NCI-H2227 (cell line): ENCODE measurements at regions not wholly inside any gene's neighbourhood (a gene's known extent, or its start where the extent isn't known, plus 50 kb on each side); places are given as distances from the start of the nearest gene placed in this dataset.
"Not testable (repeated sequence)": the region's sequence is repeated elsewhere in the genome, so short reads cannot be mapped to it uniquely, and the experiment has no call there.

Source experiments
- DNase-seq: peaks from one replicate; lab custom pipeline; 2025; ENCODE audit not compliant: unreplicated experiment; lab: John Stamatoyannopoulos, UW

DNA sequence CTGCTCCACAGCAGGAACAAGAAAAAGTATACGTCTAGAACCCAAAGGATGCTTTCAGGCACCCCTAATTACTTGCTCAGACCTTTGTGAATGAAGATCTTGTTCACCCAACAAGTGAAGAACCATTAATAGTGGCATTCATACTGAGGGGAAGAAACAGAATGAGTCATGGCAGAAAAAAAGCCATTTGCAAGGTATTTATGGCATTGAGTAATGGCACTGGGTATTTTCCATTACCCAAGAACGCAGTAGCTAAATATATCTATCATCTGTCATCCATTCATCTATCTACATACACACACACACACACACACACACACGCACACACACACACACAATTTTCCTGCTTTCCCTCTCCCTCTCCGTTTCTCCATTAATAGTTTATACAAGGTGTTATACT, 56.4 kb upstream of the XIRP2 start:
- no peak for DNase-seq

- no peak for DNase-seq
Measured at GRCh38 chr2:166825914-166826313, 62.4 kb upstream of the XIRP2 start.

DNA sequence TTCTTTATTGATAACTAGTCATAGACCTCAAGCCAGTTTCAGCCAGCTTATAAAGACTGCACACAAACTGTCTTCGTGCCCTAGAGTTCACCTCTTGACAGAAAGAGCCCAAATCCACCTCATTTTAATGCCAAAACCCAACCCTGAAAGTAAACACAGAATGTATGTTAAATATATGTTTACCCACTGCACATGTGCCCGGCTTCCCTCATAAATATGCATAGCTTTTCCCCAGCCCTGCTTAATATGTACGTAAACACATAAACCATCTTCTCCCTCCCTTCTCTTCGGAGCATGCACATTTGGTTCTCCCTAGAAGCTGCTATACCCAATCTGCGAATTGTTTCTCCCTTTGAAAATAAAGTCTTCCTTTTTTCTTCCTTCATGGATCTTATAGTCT, 73.9 kb upstream of the XIRP2 start:
- DNase-seq: no peak

DNA sequence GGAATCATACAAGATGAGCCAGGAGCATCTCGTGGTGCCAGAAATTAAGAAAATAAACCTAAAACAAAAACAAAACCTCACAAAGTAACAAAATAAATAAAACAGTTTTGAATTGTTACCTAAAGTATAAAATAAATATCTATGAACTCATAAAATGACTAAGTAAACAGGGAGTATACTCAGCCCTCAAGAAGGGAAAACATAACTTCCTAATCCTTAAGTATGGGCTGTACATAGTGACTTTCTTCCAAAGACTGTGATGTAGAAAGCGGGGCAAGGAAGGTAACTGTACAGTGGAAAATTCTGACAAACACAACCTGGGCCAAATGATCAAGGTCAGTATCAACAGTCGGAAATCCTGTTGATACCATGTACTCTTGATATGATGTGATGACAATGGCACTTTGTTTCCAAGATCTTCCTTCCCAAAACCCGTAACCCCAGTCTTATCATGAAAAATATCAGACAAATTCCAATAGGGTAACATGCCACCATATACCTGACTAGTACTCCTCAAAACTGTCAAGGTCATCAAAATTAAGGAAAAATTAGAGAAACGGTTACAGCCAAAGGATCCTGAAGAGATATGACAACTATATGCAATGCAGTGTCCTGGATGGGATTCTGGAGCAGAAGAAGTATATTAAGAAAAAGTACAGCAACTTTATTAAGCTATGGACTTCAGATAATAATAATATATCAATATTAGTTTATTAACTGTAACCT, 76.0 kb upstream of the XIRP2 start:
- no peak for DNase-seq

- no peak for DNase-seq
Measured at GRCh38 chr2:166805753-166806152, 82.5 kb upstream of the XIRP2 start.

- no peak for DNase-seq
Measured at GRCh38 chr2:166803373-166804000, 84.8 kb upstream of the XIRP2 start.

DNA sequence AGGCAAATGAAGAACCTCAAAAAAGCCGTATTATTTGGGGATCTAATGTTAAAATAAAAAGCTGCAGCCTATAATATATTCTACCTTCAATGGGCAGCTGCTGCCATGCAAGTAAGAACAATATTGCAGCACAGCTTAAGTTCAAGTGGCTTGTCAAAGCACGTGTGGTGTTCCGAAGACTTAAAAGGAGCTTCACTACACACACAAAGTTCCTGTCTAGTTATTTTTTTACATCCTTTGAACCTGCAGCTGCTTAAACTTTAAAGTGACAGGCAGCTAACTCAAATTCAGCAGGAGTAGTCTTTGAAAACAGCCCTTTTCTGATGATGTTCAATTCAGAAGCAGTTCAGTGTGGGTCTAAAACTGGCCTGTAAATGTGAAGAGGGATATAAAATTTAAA, 85.8 kb upstream of the XIRP2 start:
- no peak for DNase-seq

DNA sequence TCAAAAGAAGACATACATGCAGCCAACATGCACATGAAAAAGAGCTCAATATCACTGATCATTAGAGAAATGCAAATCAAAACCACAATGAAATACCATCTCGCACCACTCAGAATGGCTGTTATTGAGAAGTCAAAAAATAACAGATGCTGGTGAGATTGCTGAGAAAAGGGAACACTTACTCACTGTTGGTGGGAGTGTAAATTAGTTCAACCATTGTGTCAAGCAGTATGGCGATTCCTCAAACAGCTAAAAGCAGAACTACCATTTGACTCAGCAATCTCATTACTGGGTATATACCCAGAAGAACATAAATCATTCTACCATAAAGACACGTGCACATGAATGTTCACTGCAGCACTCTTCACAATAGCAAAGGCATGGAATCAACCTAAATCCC, 95.5 kb upstream of the XIRP2 start:
- no peak for DNase-seq

DNA sequence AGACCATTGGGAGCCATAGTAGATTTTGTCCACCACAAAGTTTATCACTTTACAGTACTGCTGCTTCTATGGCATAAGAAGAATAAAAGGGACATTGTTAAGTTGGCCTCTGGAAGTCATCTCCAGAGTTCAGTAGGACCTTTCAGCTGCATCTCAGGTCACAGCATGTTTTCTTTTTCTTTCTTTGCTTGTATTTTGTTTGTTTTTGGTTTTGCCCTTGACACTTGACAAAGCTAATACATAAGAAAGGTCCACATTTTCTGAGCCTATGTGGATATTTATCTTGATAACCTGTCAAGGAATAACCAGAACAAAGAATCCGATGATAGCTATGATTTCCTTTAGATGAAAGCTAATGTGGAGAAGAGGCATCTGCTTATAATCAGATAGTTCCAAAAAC, 101.6 kb upstream of the XIRP2 start:
- DNase-seq: no peak

- no peak for DNase-seq
Measured at GRCh38 chr2:166784296-166784946, 103.9 kb upstream of the XIRP2 start.

- DNase-seq: no peak
Measured at GRCh38 chr2:166775176-166775575, 113.1 kb upstream of the XIRP2 start.

DNA sequence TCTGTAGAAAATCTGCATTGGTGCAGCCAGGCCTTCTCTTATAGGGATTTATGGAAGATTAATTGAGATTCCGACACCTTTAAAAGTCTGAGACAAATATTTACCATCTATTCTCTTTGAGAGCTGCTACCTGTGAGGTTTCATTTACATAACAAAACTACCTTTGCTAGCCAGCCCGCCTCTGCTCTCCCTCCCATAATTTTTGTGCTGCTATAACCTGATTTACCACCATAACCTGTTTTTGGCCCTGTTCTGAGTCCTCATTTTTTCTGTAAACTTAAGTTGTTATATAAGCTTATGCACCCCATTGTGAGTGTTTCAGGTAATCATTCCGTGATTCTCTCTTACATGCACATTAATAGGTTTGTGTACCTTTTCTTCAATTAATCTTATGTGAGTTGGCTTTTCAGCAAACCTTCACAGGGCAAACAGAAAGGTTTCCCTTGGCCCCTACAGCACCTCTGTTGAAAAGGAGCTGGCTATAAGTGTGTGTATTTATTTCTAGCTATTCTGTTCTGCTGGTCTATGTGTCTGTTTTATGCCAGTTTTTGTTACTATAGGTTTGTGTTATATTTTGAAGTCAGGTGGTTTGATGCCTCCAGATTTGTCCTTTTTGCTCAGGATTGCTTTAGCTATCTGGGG, 114.9 kb upstream of the XIRP2 start:
- no peak for DNase-seq

DNA sequence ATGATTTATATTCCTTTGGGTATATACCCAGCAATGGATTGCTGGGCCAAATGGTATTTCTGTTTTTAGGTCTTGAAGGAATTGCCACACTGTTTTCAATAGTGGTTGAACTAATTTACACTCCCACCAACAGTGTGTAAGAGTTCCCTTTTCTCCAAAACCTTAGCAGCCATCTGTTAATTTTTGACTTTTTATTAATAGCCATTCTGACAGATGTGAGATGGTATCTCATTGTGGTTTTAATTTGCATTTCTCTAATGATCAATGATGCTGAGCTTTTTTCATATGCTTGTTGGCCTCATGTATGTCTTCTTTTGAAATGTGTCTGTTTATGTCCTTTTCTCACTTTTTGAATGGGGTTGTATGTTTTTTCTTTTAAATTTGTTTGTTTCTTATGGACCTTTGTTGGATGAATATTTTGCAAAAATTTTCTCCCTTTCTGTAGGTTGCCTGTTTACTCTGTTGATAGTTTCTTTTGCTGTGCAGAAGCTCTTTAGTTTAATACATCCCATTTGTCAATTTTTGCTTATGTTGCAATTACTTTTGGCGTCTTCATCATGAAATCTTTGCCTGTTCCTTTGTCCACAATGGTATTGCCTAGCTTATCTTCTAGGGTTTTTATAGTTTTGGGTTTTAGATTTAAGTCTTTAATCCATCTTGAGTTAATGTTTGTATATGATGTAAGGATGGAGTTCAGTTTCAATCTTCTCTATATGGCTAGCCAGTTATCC, 119.7 kb upstream of the XIRP2 start:
- DNase-seq: no peak

GRCh38 chr2:166766769-166767322, 121.4 kb upstream of the XIRP2 start:
- DNase-seq: not testable (repeated sequence)

- no peak for DNase-seq
Measured at GRCh38 chr2:166766220-166766619, 122.1 kb upstream of the XIRP2 start.

DNA sequence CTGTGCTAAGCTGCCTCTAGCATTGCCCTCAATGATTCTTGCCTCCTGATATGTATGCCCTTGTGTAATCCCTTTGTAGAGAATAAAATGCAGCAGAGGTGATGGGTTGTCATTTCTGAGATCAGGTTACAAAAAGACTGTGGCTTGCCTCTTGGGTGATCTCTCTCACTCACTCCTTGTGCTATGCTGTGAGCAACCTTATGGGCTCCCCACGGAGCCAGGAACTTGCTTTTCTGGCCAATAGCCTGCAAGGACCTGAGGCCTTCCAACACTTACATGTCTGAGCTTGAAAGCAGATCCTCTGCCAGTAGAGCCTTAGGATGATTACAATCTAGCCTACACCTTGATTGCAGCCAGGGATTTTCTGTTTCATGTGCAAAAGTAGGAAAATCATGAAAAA, 123.1 kb upstream of the XIRP2 start:
- no peak for DNase-seq

GRCh38 chr2:166764702-166765101, 123.6 kb upstream of the XIRP2 start:
- DNase-seq: no peak

DNA sequence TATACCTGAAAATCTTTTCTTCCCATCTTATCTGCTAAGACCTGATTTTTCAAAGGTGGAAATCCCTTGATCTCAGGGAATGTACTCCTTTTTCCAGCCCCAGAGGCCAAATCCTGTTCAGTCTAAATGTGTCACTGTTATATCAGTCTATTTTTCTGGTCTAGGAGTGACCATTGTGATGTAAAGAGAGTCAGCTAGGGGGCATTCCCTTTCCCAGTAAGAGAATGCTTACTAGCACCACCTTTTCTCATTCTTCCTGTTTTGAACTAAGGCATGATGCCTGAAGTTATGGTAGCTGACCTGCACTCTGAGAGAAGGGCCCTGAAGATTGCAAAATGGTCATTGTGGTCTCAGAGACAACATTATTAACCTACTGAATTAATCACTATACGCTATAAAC, 124.1 kb upstream of the XIRP2 start:
- DNase-seq: no peak

DNA sequence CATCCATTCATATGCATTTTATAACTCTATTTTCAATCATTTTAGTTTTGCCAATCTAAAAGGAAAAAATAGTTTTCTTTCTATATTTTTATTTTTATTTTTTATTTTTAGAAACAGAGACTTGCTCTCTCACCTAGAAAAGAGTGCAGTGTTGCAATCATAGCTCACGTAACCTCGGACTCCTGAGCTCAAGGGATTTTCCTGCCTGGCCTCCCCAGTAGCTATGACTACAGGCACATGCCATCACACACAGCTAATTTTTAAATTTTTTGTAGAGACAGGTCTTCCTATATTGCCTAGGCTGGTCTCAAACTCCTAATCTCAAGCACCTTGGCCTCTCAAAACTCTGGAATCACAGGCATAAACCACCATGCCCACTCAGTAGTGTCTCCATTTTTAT, 125.5 kb upstream of the XIRP2 start:
- no peak for DNase-seq

DNA sequence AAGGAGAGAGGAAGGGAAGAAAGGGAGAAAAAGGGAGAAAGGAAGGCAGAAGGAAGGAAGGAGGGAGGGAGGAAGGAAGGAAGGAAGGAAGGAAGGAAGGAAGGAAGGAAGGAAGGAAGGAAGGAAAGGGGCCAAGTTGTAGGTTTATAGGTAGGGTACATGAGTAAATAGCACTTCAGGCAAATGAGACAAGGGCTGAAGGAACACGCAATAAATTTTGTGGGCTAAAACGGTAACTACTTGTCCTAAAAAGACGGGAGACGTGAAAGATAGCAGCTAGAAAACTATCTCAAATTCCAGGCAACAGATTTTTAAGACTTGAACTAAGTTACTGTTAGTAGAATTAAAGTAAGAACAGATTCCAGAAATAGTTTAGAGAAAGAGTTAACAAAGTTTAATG, 129.3 kb upstream of the XIRP2 start:
- no peak for DNase-seq

GRCh38 chr2:166750624-166751023, 137.7 kb upstream of the XIRP2 start:
- DNase-seq: no peak
